ENCODE measurements at regions not wholly inside any gene's neighbourhood (a gene's known extent, or its start where the extent isn't known, plus 50 kb on each side); places are given as distances from the start of the nearest gene placed in this dataset.

DNA sequence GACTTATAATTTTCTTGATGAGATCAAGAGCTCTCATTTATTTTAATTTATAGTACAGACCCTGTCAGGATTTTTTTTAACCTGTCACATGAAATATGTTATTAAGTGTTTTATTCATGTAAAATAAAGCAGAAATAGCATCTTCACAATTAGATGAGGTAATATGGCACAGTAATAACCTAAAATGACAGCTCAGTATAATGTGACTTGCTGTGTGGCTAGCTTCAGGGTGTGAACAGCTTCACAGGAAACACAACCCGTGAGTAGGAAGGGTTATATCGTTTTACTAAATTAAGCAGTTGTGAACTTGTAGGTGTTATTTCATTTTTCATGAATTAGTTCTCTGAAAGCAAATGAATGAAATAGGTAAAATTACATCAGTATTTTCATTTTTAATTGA is 366.9 kb upstream of the CHORDC1 start:
- no peak overlapping the region for H3K27ac Mint-ChIP-seq
- peaks cover 8% of the 10 kb centered on the region for H3K4me1 Mint-ChIP-seq
- TF ChIP-seq TCF7 (CRISPR knock-in tag; IDR thresholded peaks at IDR 0.05; ENCODE audit: low read depth), result no peak
- no peak for TF ChIP-seq SMAD4 (CRISPR knock-in tag; IDR thresholded peaks at IDR 0.05)
- TF ChIP-seq ERG (CRISPR knock-in tag; IDR thresholded peaks at IDR 0.05), result no peak
- TF ChIP-seq FOXJ3 (CRISPR knock-in tag; IDR thresholded peaks at IDR 0.05; ENCODE audit: borderline replicate concordance), result no peak
- no peak for TF ChIP-seq CREM (CRISPR knock-in tag; IDR thresholded peaks at IDR 0.05)
- no peak for TF ChIP-seq SP1 (CRISPR knock-in tag; conservative IDR thresholded peaks at IDR 0.05)
- no peak for TF ChIP-seq ZNF532 (CRISPR knock-in tag; IDR thresholded peaks at IDR 0.05; ENCODE audit: borderline replicate concordance)
- TF ChIP-seq, protein P1, sequence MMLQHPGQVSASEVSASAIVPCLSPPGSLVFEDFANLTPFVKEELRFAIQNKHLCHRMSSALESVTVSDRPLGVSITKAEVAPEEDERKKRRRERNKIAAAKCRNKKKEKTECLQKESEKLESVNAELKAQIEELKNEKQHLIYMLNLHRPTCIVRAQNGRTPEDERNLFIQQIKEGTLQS (CRISPR knock-in tag; conservative IDR thresholded peaks at IDR 0.05), result no peak
- H3K9me3 Mint-ChIP-seq, result peaks cover 12% of the 10 kb centered on the region; the same call in 1 of the 2 replicates
- ATAC-seq, result no peak
- no peak for DNase-seq (ENCODE audit: low spot score)
- ChIA-PET CTCF (no interaction called here), POLR2A (interaction anchor here (0.6 kb wide), 1 partner anchor 93 kb away, joined by 10 read pairs; no protein-coding TSS in a partner anchor)
- peaks cover 8% of the 10 kb centered on the region; the same call in 1 of the 2 replicates for H3K36me3 Mint-ChIP-seq
- no peaks in the 10 kb centered on the region for H3K27me3 Mint-ChIP-seq (ENCODE audit: low read depth)
- no peak overlapping the region for H3K4me3 Mint-ChIP-seq

DNA sequence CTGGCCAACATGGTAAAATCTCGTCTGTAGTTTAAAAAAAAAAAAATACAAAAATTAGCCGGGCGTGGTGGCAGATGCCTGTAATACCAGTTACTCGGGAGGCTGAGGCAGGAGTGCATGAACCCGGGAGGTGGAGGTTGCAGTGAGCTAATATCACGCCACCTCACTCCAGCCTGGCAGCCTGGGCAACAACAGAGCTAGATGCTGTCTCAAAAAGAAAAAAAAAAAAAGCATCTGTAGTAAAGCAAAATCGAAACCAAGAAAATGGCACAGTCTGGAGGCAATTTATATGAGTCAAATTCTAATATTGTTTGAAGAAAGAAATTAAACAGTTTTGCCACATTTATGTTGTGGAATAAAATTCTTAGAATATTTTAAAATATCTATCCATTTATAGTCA is 365.0 kb upstream of the CHORDC1 start:
- no peak overlapping the region for H3K4me3 Mint-ChIP-seq
- H3K27ac Mint-ChIP-seq, result no peak overlapping the region
- H3K4me1 Mint-ChIP-seq, result peaks cover 8% of the 10 kb centered on the region
- H3K9me3 Mint-ChIP-seq, result peaks cover 18% of the 10 kb centered on the region
- ChIA-PET POLR2A (no interaction called here), CTCF (no interaction called here)
- no peak for DNase-seq (ENCODE audit: low spot score)
- TF ChIP-seq, protein P2, sequence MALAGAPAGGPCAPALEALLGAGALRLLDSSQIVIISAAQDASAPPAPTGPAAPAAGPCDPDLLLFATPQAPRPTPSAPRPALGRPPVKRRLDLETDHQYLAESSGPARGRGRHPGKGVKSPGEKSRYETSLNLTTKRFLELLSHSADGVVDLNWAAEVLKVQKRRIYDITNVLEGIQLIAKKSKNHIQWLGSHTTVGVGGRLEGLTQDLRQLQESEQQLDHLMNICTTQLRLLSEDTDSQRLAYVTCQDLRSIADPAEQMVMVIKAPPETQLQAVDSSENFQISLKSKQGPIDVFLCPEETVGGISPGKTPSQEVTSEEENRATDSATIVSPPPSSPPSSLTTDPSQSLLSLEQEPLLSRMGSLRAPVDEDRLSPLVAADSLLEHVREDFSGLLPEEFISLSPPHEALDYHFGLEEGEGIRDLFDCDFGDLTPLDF (CRISPR knock-in tag; IDR thresholded peaks at IDR 0.05), result no peak
- TF ChIP-seq ESRRA (CRISPR knock-in tag; IDR thresholded peaks at IDR 0.05; ENCODE audit: borderline replicate concordance) (no peak), ATF1 (CRISPR knock-in tag; IDR thresholded peaks at IDR 0.05) (no peak), AFF4 (CRISPR knock-in tag; IDR thresholded peaks at IDR 0.05; ENCODE audit: borderline replicate concordance) (no peak)
- no peak for ATAC-seq
- H3K27me3 Mint-ChIP-seq (ENCODE audit: low read depth), result no peaks in the 10 kb centered on the region
- H3K36me3 Mint-ChIP-seq, result peaks cover 16% of the 10 kb centered on the region
